Retinal pigment epithelial cell (primary cell): ENCODE measurements at regions not wholly inside any gene's neighbourhood (a gene's known extent, or its start where the extent isn't known, plus 50 kb on each side); places are given as distances from the start of the nearest gene placed in this dataset.

ENCODE experiments used
- DNase-seq: peaks from one replicate; pipeline ENCODE4 v3.0.0-alpha.2; 2010; ENCODE audit warnings: low read depth
- H3K4me3 ChIP-seq: 2 replicates; pipeline ENCODE4 v1.5.1; 2011; ENCODE audit warnings: mild to moderate bottlenecking, low read length, control low read depth, moderate library complexity
- TF ChIP-seq, protein P1 (sequence below): conservative IDR thresholded peaks from 2 replicates; pipeline ENCODE4 v1.5.1; 2011; ENCODE audit warnings: low read depth, low read length, control low read depth, inconsistent platforms

DNA sequence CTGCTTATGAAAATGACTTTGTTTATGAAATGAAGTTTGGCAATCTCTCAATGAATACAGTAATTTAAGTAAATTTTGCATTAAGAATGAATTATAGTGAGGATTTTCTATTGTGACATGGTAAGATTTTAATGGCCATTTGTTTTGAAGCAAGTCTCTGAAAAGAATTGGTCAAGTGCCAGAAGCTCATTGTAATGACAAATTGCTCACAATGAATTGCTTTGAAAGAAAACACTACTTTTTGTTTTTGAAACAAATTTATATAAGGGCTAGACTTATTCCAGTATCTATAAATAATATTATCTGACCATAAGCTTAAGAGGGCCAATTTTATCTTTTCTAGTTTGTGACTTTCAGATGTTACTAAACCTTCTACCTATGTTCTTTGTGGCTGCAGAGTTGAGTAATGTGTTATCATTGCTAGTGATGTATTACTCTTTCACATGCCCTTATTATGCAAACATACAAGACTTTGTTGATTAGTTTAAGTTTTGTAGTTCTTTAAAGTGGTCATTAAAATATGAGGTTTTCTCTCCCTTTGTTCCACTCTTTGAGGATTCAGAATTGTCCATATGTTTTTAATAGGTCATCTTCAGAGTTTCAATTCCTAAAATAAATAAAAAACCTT, 93.0 kb upstream of the ZNF608 start:
- TF ChIP-seq, protein P1, sequence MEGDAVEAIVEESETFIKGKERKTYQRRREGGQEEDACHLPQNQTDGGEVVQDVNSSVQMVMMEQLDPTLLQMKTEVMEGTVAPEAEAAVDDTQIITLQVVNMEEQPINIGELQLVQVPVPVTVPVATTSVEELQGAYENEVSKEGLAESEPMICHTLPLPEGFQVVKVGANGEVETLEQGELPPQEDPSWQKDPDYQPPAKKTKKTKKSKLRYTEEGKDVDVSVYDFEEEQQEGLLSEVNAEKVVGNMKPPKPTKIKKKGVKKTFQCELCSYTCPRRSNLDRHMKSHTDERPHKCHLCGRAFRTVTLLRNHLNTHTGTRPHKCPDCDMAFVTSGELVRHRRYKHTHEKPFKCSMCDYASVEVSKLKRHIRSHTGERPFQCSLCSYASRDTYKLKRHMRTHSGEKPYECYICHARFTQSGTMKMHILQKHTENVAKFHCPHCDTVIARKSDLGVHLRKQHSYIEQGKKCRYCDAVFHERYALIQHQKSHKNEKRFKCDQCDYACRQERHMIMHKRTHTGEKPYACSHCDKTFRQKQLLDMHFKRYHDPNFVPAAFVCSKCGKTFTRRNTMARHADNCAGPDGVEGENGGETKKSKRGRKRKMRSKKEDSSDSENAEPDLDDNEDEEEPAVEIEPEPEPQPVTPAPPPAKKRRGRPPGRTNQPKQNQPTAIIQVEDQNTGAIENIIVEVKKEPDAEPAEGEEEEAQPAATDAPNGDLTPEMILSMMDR: no peak
- no peak overlapping the region for H3K4me3 ChIP-seq
- DNase-seq: no peak

DNA sequence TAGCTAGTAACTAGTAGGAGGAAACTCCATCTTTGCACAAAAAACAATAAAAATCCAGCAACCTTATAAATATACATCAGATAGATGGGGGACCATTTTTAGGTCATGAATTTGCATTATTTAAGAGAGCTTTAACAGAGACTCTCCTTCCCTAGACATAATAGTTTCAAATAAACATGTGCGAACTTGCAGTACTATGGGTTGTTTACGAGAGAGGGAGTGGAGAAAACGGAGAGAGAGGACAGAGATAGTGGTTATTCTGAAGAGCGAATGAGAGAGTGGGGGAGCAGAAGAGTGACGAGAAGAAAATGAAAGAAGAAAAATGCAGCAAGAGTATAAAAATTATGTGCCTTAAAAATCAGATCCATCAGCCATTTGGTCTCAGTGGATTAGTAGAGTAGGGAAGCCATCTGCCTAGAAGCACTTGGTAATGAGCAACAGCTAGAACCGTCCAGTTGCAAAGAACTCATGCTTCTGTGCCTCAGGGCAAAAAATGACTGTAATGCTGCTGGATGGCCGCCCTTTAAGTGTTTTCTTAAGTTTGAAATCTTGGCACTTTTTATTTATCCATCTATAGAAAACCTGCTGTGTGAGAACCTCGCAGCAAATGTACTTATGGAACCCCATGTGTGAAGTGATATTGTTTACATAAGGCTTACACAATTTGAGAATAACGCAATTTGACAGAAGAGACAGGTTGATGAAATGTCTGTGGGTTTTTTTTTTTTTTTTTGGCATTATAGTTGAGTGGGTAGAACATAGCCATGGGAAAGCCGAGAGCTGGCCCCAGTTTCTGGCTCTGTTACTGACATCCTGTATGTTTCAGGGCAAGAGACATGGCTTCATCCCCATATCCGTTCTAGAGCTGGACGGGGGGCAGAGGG, 95.6 kb upstream of the ZNF608 start:
- no peak overlapping the region for H3K4me3 ChIP-seq
- DNase-seq: no peak
- TF ChIP-seq, protein P1: no peak

DNA sequence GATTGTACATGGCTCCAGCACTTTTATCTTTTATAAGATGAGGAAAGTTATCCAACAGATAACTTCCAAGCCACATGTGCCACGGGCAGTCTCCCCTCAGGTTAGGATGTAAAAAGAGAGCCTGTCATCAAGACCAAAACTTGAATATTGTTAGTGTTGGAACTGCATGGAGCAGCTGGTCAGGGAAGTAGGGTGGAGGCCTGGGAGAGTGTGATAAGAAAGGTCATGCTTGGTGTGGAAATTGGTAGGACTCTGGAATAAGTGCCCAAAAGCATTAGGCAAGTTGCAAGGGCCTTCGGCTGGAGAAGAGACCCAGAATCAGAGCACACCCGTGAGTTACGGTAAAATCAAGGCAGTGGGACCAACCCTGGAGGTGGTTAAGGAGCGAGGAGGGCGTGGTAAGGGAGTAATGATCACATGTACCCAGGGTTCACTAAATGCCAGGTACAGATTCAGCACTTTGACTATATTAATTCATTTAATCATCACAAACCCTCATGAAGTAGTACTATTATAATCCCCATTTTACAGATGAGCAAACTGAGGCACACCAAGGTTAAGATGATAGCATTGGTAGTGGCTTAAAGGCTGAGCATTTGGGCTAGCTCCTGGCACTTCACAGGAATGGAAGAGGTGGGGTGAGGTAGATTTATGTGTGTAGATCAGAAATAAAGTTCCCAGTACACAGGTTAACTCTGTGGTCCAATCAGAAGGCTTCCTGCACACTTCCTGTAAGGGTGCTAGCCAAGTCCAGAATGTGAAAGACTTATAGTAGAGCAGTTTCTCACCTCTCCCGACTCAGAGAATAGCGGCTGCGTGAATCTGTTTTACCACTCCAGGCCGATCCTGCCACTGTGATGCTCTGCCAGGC, 96.5 kb upstream of the ZNF608 start:
- TF ChIP-seq, protein P1: no peak
- H3K4me3 ChIP-seq: no peak overlapping the region
- no peak for DNase-seq

DNA sequence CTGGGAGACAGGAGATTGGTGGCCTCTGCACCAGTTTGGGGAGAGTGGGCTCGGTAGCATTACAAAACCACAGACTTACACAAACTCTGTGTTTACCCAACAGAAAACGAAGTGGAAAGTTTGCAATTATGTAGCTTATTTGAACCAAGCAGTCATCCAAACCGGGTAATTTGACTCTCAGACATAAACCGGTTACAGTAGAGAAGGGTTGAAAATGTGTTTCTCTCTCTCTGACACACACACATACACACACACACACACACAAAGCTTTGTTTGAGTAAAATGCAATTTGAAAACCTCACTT, 97.1 kb upstream of the ZNF608 start:
- DNase-seq: no peak
- TF ChIP-seq, protein P1: no peak
- H3K4me3 ChIP-seq: no peak overlapping the region

DNA sequence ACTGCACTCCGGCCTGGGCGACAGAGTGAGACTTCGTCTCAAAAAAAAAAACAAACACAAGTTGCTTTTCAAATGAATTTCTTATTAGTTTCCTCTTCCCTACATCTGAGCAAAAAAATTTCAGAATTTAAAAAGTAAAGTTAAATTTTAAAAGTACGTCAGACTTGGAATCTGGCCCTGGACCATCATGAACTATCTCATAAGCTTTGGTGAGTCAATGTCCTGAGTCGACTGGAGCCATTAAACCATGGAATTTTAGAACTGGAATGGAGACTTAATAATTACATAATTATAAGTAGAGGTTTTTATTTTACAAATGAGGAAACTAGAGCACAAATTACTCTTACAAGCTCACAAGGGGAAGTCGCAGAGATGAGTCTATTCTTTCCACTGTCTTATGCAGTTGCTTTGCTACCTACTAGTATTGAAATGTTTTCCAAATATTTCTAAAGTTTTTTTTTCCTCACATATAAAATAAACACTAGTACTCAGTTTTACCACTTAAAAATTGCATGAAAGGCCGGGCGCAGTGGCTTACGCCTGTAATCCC, 98.0 kb upstream of the ZNF608 start:
- TF ChIP-seq, protein P1: no peak

DNA sequence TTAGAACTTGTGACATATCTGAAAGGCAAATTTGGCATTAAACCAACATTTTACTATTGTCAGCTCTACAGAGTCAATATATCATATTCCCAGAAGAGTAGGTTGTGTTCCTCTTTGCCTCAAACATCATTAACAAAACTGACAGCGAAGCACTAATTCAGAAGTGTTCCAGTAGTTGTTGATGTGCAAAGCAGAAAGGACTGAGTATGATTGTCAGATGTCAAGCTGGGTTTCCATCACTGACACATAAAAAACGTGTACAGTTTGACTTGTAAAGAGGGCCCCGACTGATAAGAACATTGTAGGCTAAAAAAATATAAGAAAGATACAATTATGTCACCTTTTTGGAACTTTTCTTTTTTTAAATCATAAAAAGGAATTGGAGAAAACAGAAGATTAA, 101.5 kb upstream of the ZNF608 start:
- DNase-seq: no peak
- TF ChIP-seq, protein P1: no peak
- no peak overlapping the region for H3K4me3 ChIP-seq

More for the DNA sequence above, 98.0 kb upstream of the ZNF608 start:
- H3K4me3 ChIP-seq: no peak overlapping the region
- DNase-seq: no peak
